ENCODE measurements at regions not wholly inside any gene's neighbourhood (a gene's known extent, or its start where the extent isn't known, plus 50 kb on each side); places are given as distances from the start of the nearest gene placed in this dataset.
"Not testable (repeated sequence)": the region's sequence is repeated elsewhere in the genome, so short reads cannot be mapped to it uniquely, and the experiment has no call there.

GRCh38 chr2:64253421-64253820, 109.2 kb upstream of the PELI1 start:
- not testable (repeated sequence) for TF ChIP-seq SNAI2 (CRISPR knock-in tag; IDR thresholded peaks at IDR 0.05); TOX (CRISPR knock-in tag; IDR thresholded peaks at IDR 0.05; ENCODE audit: borderline replicate concordance); ZFP3 (CRISPR knock-in tag; IDR thresholded peaks at IDR 0.05); ARNTL (CRISPR knock-in tag; IDR thresholded peaks at IDR 0.05; ENCODE audit: borderline replicate concordance, low read depth)
- TF ChIP-seq, protein P1, sequence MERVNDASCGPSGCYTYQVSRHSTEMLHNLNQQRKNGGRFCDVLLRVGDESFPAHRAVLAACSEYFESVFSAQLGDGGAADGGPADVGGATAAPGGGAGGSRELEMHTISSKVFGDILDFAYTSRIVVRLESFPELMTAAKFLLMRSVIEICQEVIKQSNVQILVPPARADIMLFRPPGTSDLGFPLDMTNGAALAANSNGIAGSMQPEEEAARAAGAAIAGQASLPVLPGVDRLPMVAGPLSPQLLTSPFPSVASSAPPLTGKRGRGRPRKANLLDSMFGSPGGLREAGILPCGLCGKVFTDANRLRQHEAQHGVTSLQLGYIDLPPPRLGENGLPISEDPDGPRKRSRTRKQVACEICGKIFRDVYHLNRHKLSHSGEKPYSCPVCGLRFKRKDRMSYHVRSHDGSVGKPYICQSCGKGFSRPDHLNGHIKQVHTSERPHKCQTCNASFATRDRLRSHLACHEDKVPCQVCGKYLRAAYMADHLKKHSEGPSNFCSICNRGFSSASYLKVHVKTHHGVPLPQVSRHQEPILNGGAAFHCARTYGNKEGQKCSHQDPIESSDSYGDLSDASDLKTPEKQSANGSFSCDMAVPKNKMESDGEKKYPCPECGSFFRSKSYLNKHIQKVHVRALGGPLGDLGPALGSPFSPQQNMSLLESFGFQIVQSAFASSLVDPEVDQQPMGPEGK (CRISPR knock-in tag; IDR thresholded peaks at IDR 0.05; ENCODE audit: borderline replicate concordance) = not testable (repeated sequence)

All from SK-N-SH treated with all-trans-retinoic acid at 6 μM for 48 hours (cell line).